ENCODE measurements at regions not wholly inside any gene's neighbourhood (a gene's known extent, or its start where the extent isn't known, plus 50 kb on each side); places are given as distances from the start of the nearest gene placed in this dataset.

- no peak for TF ChIP-seq EZH2 (IDR thresholded peaks at IDR 0.05; ENCODE audit: low read length, unreplicated experiment)
- TF ChIP-seq, protein P1, sequence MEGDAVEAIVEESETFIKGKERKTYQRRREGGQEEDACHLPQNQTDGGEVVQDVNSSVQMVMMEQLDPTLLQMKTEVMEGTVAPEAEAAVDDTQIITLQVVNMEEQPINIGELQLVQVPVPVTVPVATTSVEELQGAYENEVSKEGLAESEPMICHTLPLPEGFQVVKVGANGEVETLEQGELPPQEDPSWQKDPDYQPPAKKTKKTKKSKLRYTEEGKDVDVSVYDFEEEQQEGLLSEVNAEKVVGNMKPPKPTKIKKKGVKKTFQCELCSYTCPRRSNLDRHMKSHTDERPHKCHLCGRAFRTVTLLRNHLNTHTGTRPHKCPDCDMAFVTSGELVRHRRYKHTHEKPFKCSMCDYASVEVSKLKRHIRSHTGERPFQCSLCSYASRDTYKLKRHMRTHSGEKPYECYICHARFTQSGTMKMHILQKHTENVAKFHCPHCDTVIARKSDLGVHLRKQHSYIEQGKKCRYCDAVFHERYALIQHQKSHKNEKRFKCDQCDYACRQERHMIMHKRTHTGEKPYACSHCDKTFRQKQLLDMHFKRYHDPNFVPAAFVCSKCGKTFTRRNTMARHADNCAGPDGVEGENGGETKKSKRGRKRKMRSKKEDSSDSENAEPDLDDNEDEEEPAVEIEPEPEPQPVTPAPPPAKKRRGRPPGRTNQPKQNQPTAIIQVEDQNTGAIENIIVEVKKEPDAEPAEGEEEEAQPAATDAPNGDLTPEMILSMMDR (conservative IDR thresholded peaks at IDR 0.05; ENCODE audit: low read depth, low read length), result no peak
- no peak for TF ChIP-seq EZH2phosphoT487 (IDR thresholded peaks at IDR 0.05; ENCODE audit: borderline replicate concordance, low read length)
- Histone ChIP-seq H3K9me3 (ENCODE audit: low read length) (no peaks in the 10 kb centered on the region), H3K4me1 (ENCODE audit: insufficient read depth, low read length) (no peaks in the 10 kb centered on the region), H3K9ac (ENCODE audit: low read length) (no peak overlapping the region), H3K79me2 (ENCODE audit: low read length) (no peaks in the 10 kb centered on the region), H3K4me2 (ENCODE audit: low read length) (peak overlapping the region; percentile 42; the same call in 1 of the 2 replicates), H3K36me3 (ENCODE audit: low read depth, low read length) (no peaks in the 10 kb centered on the region), H3F3A (ENCODE audit: low read length, unreplicated experiment) (no peaks in the 10 kb centered on the region), H3K9me2 (replicated peaks; ENCODE audit: low read length) (no peaks in the 10 kb centered on the region), H2AFZ (ENCODE audit: low read length) (peak overlapping the region; percentile 36; the same call in 1 of the 2 replicates), H4K20me1 (ENCODE audit: low read length) (no peaks in the 10 kb centered on the region), H3K4me3 (ENCODE audit: low read length) (no peak overlapping the region; the same call in 1 of the 2 replicates), H3K27ac (ENCODE audit: low read length) (no peak overlapping the region), H3K27me3 (ENCODE audit: low read length) (no peaks in the 10 kb centered on the region)
- intact Hi-C loops (cut with micrococcal nuclease), result no loop called here
- BruUV-seq (replicated peaks), result no TSS peak
- DNase-seq, result no peak
- ChIA-PET POLR2A (ENCODE audit: unreplicated experiment) (no interaction called here), CTCF (no interaction called here)
- no peak for ATAC-seq
Observed at GRCh38 chr5:112097768-112098167, 321.3 kb downstream of the EPB41L4A start.

DNA sequence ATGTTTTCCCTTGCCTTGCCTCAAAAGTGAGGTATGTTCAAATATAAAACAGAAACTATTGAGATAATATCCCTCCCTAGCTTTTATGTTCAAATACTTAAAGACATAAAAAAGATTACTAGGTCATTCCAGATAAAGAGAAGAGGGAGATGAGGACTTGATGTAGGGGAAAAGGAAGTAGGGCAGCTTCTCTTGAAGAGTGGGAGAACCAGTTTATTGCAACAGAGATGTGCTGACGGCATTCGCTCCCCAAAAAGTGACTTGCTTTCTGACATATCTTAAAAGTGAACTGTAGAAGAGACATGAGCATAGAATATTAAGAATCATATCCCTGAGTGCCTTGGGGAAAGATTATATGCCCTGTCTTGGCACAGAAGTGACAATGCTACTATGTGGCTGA is 330.2 kb upstream of the NREP start:
- no peaks in the 10 kb centered on the region for H3K9me3 ChIP-seq (ENCODE audit: low read length)
- no peaks in the 10 kb centered on the region for H3K27me3 ChIP-seq (ENCODE audit: low read length)
- ChIA-PET POLR2A (ENCODE audit: unreplicated experiment) (no interaction called here), CTCF (no interaction called here)
- no peaks in the 10 kb centered on the region for H3K79me2 ChIP-seq (ENCODE audit: low read length)
- no peaks in the 10 kb centered on the region for H3K4me1 ChIP-seq (ENCODE audit: insufficient read depth, low read length)
- H3K9ac ChIP-seq (ENCODE audit: low read length), result no peak overlapping the region
- H4K20me1 ChIP-seq (ENCODE audit: low read length), result no peaks in the 10 kb centered on the region
- no peak overlapping the region for H2AFZ ChIP-seq (ENCODE audit: low read length)
- no peaks in the 10 kb centered on the region for H3F3A ChIP-seq (ENCODE audit: low read length, unreplicated experiment)
- no peaks in the 10 kb centered on the region for H3K36me3 ChIP-seq (ENCODE audit: low read depth, low read length)
- TF ChIP-seq, protein P1 (conservative IDR thresholded peaks at IDR 0.05; ENCODE audit: low read depth, low read length), result no peak
- no peak for TF ChIP-seq EZH2 (IDR thresholded peaks at IDR 0.05; ENCODE audit: low read length, unreplicated experiment)
- TF ChIP-seq EZH2phosphoT487 (IDR thresholded peaks at IDR 0.05; ENCODE audit: borderline replicate concordance, low read length), result no peak
- ATAC-seq, result no peak
- no peaks in the 10 kb centered on the region for H3K9me2 ChIP-seq (replicated peaks; ENCODE audit: low read length)
- no peak overlapping the region for H3K27ac ChIP-seq (ENCODE audit: low read length)
- BruUV-seq (replicated peaks), result no TSS peak
- no peak overlapping the region for H3K4me3 ChIP-seq (ENCODE audit: low read length)
- no peak for DNase-seq
- no peak overlapping the region for H3K4me2 ChIP-seq (ENCODE audit: low read length)
- intact Hi-C loops (cut with micrococcal nuclease), result no loop called here

DNA sequence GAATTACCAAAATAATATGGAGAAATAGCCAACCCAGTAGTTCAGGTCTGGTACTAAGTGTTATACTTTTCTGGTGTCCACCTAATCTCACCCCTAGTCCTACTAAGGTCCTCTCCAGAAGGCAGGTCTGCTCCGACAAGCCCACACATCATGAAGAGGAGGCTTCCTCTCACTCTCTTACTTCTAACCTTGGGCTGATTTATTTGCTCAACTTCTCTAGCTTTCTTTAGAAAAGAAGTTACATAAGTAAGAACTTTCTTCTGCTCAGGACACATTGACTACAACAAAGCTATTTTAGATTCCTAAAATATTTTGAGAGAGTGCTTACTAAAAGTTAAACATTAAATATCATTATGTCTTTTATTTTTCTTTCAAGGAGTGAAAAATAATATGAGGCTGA is 329.7 kb upstream of the NREP start:
- Histone ChIP-seq H3K9me2 (replicated peaks; ENCODE audit: low read length) (no peaks in the 10 kb centered on the region), H3K4me1 (ENCODE audit: insufficient read depth, low read length) (no peaks in the 10 kb centered on the region), H3F3A (ENCODE audit: low read length, unreplicated experiment) (no peaks in the 10 kb centered on the region), H3K79me2 (ENCODE audit: low read length) (no peaks in the 10 kb centered on the region), H3K27me3 (ENCODE audit: low read length) (no peaks in the 10 kb centered on the region), H3K36me3 (ENCODE audit: low read depth, low read length) (no peaks in the 10 kb centered on the region), H4K20me1 (ENCODE audit: low read length) (no peaks in the 10 kb centered on the region), H3K4me2 (ENCODE audit: low read length) (no peak overlapping the region), H2AFZ (ENCODE audit: low read length) (no peak overlapping the region), H3K9ac (ENCODE audit: low read length) (no peak overlapping the region), H3K4me3 (ENCODE audit: low read length) (no peak overlapping the region), H3K27ac (ENCODE audit: low read length) (no peak overlapping the region), H3K9me3 (ENCODE audit: low read length) (no peaks in the 10 kb centered on the region)
- no peak for DNase-seq
- ATAC-seq, result no peak
- TF ChIP-seq EZH2 (IDR thresholded peaks at IDR 0.05; ENCODE audit: low read length, unreplicated experiment) (no peak), EZH2phosphoT487 (IDR thresholded peaks at IDR 0.05; ENCODE audit: borderline replicate concordance, low read length) (no peak)
- TF ChIP-seq, protein P1 (conservative IDR thresholded peaks at IDR 0.05; ENCODE audit: low read depth, low read length), result no peak
- BruUV-seq (replicated peaks), result no TSS peak
- CTCF ChIA-PET, result no interaction called here
- POLR2A ChIA-PET (ENCODE audit: unreplicated experiment), result no interaction called here
- intact Hi-C loops (cut with micrococcal nuclease), result no loop called here
